Dendritic cell treated with granulocyte-macrophage colony-stimulating factor and Interleukin-4, amounts not matched to agents 40 ng/mL and 50 ng/mL, for 4 days (primary cell): ENCODE measurements at regions not wholly inside any gene's neighbourhood (a gene's known extent, or its start where the extent isn't known, plus 50 kb on each side); places are given as distances from the start of the nearest gene placed in this dataset.

Experiments used
- H3K27ac Mint-ChIP-seq: one replicate; pipeline ENCODE4 v1.8.0; 2022; ENCODE audit warnings: mild to moderate bottlenecking, mixed read lengths
- H3K27me3 Mint-ChIP-seq: one replicate; pipeline ENCODE4 v1.8.0; 2022; ENCODE audit warnings: mild to moderate bottlenecking, mixed read lengths
- H3K36me3 Mint-ChIP-seq: one replicate; pipeline ENCODE4 v1.8.0; 2022; ENCODE audit warnings: low read depth, mixed read lengths
- H3K4me1 Mint-ChIP-seq: one replicate; pipeline ENCODE4 v1.8.0; 2022; ENCODE audit warnings: low read depth, mixed read lengths
- H3K4me3 Mint-ChIP-seq: one replicate; pipeline ENCODE4 v1.8.0; 2022; ENCODE audit warnings: mild to moderate bottlenecking, moderate library complexity, mixed read lengths
- H3K9me3 Mint-ChIP-seq: one replicate; pipeline ENCODE4 v1.8.0; 2022; ENCODE audit warnings: mixed read lengths
- intact Hi-C: fragments of 100-400 bp; cut with micrococcal nuclease; formaldehyde crosslinking; loops from one replicate; pipeline ENCODE4 v1.15.0; 2022

GRCh38 chr2:121028577-121028976, 256.4 kb downstream of the TFCP2L1 start:
- no peaks in the 10 kb centered on the region for H3K9me3 Mint-ChIP-seq
- H3K4me1 Mint-ChIP-seq: no peaks in the 10 kb centered on the region
- intact Hi-C loops: no loop called here
- no peak overlapping the region for H3K4me3 Mint-ChIP-seq
- no peaks in the 10 kb centered on the region for H3K36me3 Mint-ChIP-seq
- peaks cover 2% of the 10 kb centered on the region for H3K27me3 Mint-ChIP-seq
- H3K27ac Mint-ChIP-seq: no peak overlapping the region

- no peak overlapping the region for H3K27ac Mint-ChIP-seq
Observed at GRCh38 chr2:121030523-121030922, 254.5 kb downstream of the TFCP2L1 start.

GRCh38 chr2:121031568-121032340, 253.2 kb downstream of the TFCP2L1 start:
- intact Hi-C loops: no loop called here
- Mint-ChIP-seq H3K9me3 (no peaks in the 10 kb centered on the region), H3K4me3 (no peak overlapping the region), H3K4me1 (no peaks in the 10 kb centered on the region), H3K27me3 (peaks cover 3% of the 10 kb centered on the region), H3K27ac (no peak overlapping the region), H3K36me3 (no peaks in the 10 kb centered on the region)

More at GRCh38 chr2:121030523-121030922, 254.5 kb downstream of the TFCP2L1 start:
- Mint-ChIP-seq H3K27me3 (peaks cover 2% of the 10 kb centered on the region), H3K4me1 (no peaks in the 10 kb centered on the region), H3K4me3 (no peak overlapping the region), H3K9me3 (no peaks in the 10 kb centered on the region), H3K36me3 (no peaks in the 10 kb centered on the region)
- intact Hi-C loops: no loop called here

DNA sequence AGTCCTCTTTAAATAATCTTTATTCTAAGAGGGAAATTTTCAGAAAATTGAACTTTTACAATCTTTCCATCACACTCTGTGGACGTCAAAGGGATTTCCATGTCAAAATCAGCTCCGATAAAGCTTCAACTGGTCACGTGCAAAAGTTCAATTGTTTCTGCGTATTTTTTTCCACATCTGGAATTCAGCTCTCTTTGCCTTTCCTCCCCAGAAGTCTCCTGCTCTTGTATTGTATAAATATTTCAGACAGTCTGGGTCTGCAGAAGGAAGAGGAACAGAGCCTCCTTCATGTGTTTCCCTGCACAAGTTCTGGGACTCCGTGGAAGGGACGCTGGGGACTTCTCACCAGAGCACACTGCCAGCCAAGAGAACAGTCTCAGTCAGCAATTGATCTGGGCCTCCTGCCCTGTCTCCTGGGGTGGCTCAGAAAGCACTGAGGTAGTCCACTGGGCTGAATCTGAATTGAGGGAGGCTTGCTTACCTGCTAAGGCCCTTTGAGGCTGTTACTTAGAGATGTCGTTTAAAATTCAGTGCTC, 251.5 kb downstream of the TFCP2L1 start:
- Mint-ChIP-seq H3K36me3 (no peaks in the 10 kb centered on the region), H3K9me3 (no peaks in the 10 kb centered on the region), H3K4me1 (no peaks in the 10 kb centered on the region), H3K4me3 (no peak overlapping the region), H3K27ac (no peak overlapping the region), H3K27me3 (peaks cover 3% of the 10 kb centered on the region)
- intact Hi-C loops: no loop called here

DNA sequence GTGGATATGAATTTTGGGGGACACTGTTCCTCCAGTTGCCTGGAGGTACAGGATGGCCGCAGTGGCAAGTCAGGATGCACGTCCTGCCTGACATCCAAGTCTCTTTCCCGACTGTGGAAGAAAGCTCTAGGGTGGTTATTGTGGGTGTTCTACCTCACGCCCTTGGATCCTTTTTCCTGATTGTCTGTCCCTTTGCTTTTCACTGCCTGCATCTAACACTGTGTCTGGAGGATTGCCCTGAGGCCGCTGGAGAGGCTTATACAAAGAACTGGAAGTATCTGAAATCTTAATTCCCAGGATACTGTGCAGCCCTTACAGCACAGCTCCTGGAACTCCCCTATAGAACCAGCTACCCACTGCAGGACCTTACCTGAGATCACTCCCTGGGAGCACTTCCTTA, 250.5 kb downstream of the TFCP2L1 start:
- Mint-ChIP-seq H3K27ac (no peak overlapping the region), H3K9me3 (no peaks in the 10 kb centered on the region), H3K27me3 (peaks cover 3% of the 10 kb centered on the region), H3K4me3 (no peak overlapping the region), H3K4me1 (no peaks in the 10 kb centered on the region), H3K36me3 (no peaks in the 10 kb centered on the region)
- intact Hi-C loops: no loop called here

DNA sequence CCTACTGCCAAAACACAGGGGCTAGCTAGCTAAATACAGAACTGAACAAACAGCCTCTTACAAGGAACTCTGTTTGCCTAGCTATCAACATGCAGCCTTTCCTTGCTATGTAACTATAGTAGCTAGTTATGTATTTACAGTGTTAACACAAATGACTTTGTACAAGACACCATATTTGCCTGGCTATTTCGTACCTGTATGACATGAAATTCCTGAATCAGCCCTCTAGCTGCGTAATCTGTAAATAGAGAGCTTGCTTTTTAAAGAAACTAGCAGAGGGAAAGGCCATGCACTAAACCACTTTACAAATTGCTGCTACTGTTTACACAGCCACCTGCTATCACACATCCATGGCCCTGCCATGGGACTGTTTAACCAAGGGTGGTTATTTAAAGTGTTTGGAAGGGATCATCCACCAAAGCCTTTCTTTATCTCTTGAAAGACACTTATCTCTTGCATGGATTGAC, 248.7 kb downstream of the TFCP2L1 start:
- no peaks in the 10 kb centered on the region for H3K9me3 Mint-ChIP-seq
- H3K36me3 Mint-ChIP-seq: no peaks in the 10 kb centered on the region
- intact Hi-C loops: no loop called here
- H3K4me1 Mint-ChIP-seq: no peaks in the 10 kb centered on the region
- H3K27me3 Mint-ChIP-seq: peaks cover 1% of the 10 kb centered on the region
- H3K27ac Mint-ChIP-seq: no peak overlapping the region
- H3K4me3 Mint-ChIP-seq: no peak overlapping the region

- intact Hi-C loops: no loop called here
- Mint-ChIP-seq H3K4me1 (no peaks in the 10 kb centered on the region), H3K27ac (no peak overlapping the region), H3K27me3 (peaks cover 1% of the 10 kb centered on the region), H3K4me3 (no peak overlapping the region), H3K9me3 (no peaks in the 10 kb centered on the region), H3K36me3 (no peaks in the 10 kb centered on the region)
Observed at GRCh38 chr2:121037480-121037879, 247.5 kb downstream of the TFCP2L1 start.

- H3K36me3 Mint-ChIP-seq: no peaks in the 10 kb centered on the region
- no peak overlapping the region for H3K27ac Mint-ChIP-seq
- H3K4me3 Mint-ChIP-seq: no peak overlapping the region
- peaks cover 1% of the 10 kb centered on the region for H3K27me3 Mint-ChIP-seq
- H3K4me1 Mint-ChIP-seq: no peaks in the 10 kb centered on the region
- no peaks in the 10 kb centered on the region for H3K9me3 Mint-ChIP-seq
- intact Hi-C loops: no loop called here
Observed at GRCh38 chr2:121038031-121038430, 247.0 kb downstream of the TFCP2L1 start.

GRCh38 chr2:121038431-121038830, 246.6 kb downstream of the TFCP2L1 start:
- peaks cover 1% of the 10 kb centered on the region for H3K27me3 Mint-ChIP-seq
- intact Hi-C loops: no loop called here
- no peaks in the 10 kb centered on the region for H3K9me3 Mint-ChIP-seq
- no peak overlapping the region for H3K4me3 Mint-ChIP-seq
- H3K36me3 Mint-ChIP-seq: no peaks in the 10 kb centered on the region
- H3K4me1 Mint-ChIP-seq: no peaks in the 10 kb centered on the region
- H3K27ac Mint-ChIP-seq: no peak overlapping the region

GRCh38 chr2:121038891-121039616, 245.9 kb downstream of the TFCP2L1 start:
- no peak overlapping the region for H3K4me3 Mint-ChIP-seq
- intact Hi-C loops: no loop called here
- H3K9me3 Mint-ChIP-seq: no peaks in the 10 kb centered on the region
- no peak overlapping the region for H3K27ac Mint-ChIP-seq
- no peaks in the 10 kb centered on the region for H3K4me1 Mint-ChIP-seq
- H3K27me3 Mint-ChIP-seq: peaks cover 1% of the 10 kb centered on the region
- no peaks in the 10 kb centered on the region for H3K36me3 Mint-ChIP-seq

- H3K9me3 Mint-ChIP-seq: no peaks in the 10 kb centered on the region
- no peak overlapping the region for H3K4me3 Mint-ChIP-seq
- no peak overlapping the region for H3K27ac Mint-ChIP-seq
- peaks cover 1% of the 10 kb centered on the region for H3K27me3 Mint-ChIP-seq
- H3K4me1 Mint-ChIP-seq: no peaks in the 10 kb centered on the region
- H3K36me3 Mint-ChIP-seq: no peaks in the 10 kb centered on the region
- intact Hi-C loops: no loop called here
Observed at GRCh38 chr2:121039679-121040078, 245.3 kb downstream of the TFCP2L1 start.

DNA sequence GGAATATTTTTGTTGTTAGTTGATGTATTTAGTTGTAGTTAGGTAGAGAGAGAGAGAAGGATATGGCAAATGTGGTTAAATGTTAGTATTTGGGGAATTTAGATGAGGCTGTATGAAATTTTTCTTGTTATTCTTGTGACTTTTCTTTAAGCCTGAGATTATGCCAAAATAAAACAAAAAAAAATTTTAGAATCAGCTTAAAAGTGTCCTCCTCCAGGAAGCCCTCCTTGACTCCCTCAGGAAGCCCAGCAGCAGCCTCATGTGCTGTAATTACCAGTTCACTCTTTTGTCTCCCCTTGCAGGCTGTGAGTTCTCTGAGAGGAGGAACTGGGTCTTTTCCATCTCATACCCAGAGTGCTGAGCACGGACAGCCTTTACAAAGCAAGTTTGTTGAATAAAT, 243.5 kb downstream of the TFCP2L1 start:
- no peaks in the 10 kb centered on the region for H3K9me3 Mint-ChIP-seq
- H3K4me1 Mint-ChIP-seq: no peaks in the 10 kb centered on the region
- no peaks in the 10 kb centered on the region for H3K27me3 Mint-ChIP-seq
- H3K4me3 Mint-ChIP-seq: no peak overlapping the region
- intact Hi-C loops: no loop called here
- no peak overlapping the region for H3K27ac Mint-ChIP-seq
- H3K36me3 Mint-ChIP-seq: no peaks in the 10 kb centered on the region

GRCh38 chr2:121043061-121043826, 241.8 kb downstream of the TFCP2L1 start:
- Mint-ChIP-seq H3K4me3 (no peak overlapping the region), H3K36me3 (no peaks in the 10 kb centered on the region), H3K27ac (no peak overlapping the region), H3K27me3 (no peaks in the 10 kb centered on the region), H3K4me1 (no peaks in the 10 kb centered on the region), H3K9me3 (no peaks in the 10 kb centered on the region)
- intact Hi-C loops: no loop called here

- Mint-ChIP-seq H3K36me3 (no peaks in the 10 kb centered on the region), H3K4me1 (no peaks in the 10 kb centered on the region), H3K27ac (no peak overlapping the region), H3K4me3 (no peak overlapping the region), H3K27me3 (no peaks in the 10 kb centered on the region), H3K9me3 (no peaks in the 10 kb centered on the region)
- intact Hi-C loops: no loop called here
Observed at GRCh38 chr2:121043827-121044222, 241.2 kb downstream of the TFCP2L1 start.
